ENCODE measurements at regions not wholly inside any gene's neighbourhood (a gene's known extent, or its start where the extent isn't known, plus 50 kb on each side); places are given as distances from the start of the nearest gene placed in this dataset.

GRCh38 chr4:114512595-114513295 lies 85.9 kb upstream of the UGT8 start:
- no peaks in the 10 kb centered on the region for H3K4me1 ChIP-seq (ENCODE audit: control insufficient read depth in 5 of 5, insufficient read depth in 5 of 5, low read length in 5 of 5)
- H3K36me3 ChIP-seq (ENCODE audit: control insufficient read depth in 4 of 4, insufficient read depth in 4 of 4, low read length in 4 of 4) = no peaks in the 10 kb centered on the region
- H3K4me3 ChIP-seq = no peak overlapping the region
- TF ChIP-seq, protein P1, sequence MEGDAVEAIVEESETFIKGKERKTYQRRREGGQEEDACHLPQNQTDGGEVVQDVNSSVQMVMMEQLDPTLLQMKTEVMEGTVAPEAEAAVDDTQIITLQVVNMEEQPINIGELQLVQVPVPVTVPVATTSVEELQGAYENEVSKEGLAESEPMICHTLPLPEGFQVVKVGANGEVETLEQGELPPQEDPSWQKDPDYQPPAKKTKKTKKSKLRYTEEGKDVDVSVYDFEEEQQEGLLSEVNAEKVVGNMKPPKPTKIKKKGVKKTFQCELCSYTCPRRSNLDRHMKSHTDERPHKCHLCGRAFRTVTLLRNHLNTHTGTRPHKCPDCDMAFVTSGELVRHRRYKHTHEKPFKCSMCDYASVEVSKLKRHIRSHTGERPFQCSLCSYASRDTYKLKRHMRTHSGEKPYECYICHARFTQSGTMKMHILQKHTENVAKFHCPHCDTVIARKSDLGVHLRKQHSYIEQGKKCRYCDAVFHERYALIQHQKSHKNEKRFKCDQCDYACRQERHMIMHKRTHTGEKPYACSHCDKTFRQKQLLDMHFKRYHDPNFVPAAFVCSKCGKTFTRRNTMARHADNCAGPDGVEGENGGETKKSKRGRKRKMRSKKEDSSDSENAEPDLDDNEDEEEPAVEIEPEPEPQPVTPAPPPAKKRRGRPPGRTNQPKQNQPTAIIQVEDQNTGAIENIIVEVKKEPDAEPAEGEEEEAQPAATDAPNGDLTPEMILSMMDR (IDR thresholded peaks at IDR 0.05; ENCODE audit: control extremely low read depth, extremely low read depth) = no peak
- ATAC-seq (ENCODE audit: insufficient read depth, low FRiP score) (no peak), DNase-seq (no peak)
- 82 to 84% methylated on average over 3 of the region's 3 CpGs for WGBS, 2 donors
- no peak overlapping the region for H3K27ac ChIP-seq (ENCODE audit: low read depth in 1 of 2, low read length in 1 of 2)
- no peaks in the 10 kb centered on the region for H3K9me3 ChIP-seq (ENCODE audit: control insufficient read depth in 4 of 4, insufficient read depth in 3 of 4, low read length in 3 of 4)
- H3K9ac ChIP-seq (ENCODE audit: insufficient read depth in 1 of 2, low read length in 2 of 2) = no peak overlapping the region
- H3K27me3 ChIP-seq (ENCODE audit: control insufficient read depth in 3 of 3, insufficient read depth in 3 of 3, low read length in 2 of 3) = no peaks in the 10 kb centered on the region

- 59 to 80% methylated on average over 2 of the region's 2 CpGs for WGBS, 2 donors
- TF ChIP-seq, protein P1 (IDR thresholded peaks at IDR 0.05; ENCODE audit: control extremely low read depth, extremely low read depth) = no peak
- DNase-seq = peak in 2 of 3 donors; percentile 32 to 44
- H3K9me3 ChIP-seq (ENCODE audit: control insufficient read depth in 4 of 4, insufficient read depth in 3 of 4, low read length in 3 of 4) = peaks cover 0 to 4% (median 0%) of the 10 kb centered on the region in 4 donors
- no peak overlapping the region for H3K27ac ChIP-seq (ENCODE audit: low read depth in 1 of 2, low read length in 1 of 2)
- H3K4me1 ChIP-seq (ENCODE audit: control insufficient read depth in 5 of 5, insufficient read depth in 5 of 5, low read length in 5 of 5) = no peaks in the 10 kb centered on the region
- ATAC-seq (ENCODE audit: insufficient read depth, low FRiP score) = no peak
- H3K9ac ChIP-seq (ENCODE audit: insufficient read depth in 1 of 2, low read length in 2 of 2) = no peak overlapping the region
- H3K27me3 ChIP-seq (ENCODE audit: control insufficient read depth in 3 of 3, insufficient read depth in 3 of 3, low read length in 2 of 3) = no peaks in the 10 kb centered on the region
- no peaks in the 10 kb centered on the region for H3K36me3 ChIP-seq (ENCODE audit: control insufficient read depth in 4 of 4, insufficient read depth in 4 of 4, low read length in 4 of 4)
- H3K4me3 ChIP-seq = no peak overlapping the region
These were observed 79.2 kb upstream of the UGT8 start for GRCh38 chr4:114519368-114519767.

DNA sequence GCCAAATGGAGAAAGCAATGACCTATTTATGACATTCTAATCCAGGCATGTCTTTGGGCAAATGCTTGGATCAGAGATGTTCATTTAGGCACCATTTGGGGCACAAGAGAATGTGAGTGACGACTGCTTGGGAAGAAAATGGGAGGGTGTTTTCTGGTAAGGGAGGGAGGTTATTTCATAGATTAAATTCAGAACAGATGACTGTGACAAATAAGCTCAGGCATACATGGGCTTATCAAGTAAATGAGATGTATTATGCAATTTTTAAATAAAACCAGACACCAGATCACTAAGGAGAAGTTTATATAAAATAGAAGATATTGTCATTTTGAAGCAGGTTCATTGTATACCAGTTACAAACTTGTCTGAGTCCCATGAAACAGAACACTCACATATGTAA lies 71.4 kb upstream of the UGT8 start:
- Histone ChIP-seq H3K9ac (ENCODE audit: insufficient read depth in 1 of 2, low read length in 2 of 2) (no peak overlapping the region), H3K4me3 (no peak overlapping the region), H3K27me3 (ENCODE audit: control insufficient read depth in 3 of 3, insufficient read depth in 3 of 3, low read length in 2 of 3) (no peaks in the 10 kb centered on the region), H3K27ac (ENCODE audit: low read depth in 1 of 2, low read length in 1 of 2) (no peak overlapping the region), H3K4me1 (ENCODE audit: control insufficient read depth in 5 of 5, insufficient read depth in 5 of 5, low read length in 5 of 5) (no peaks in the 10 kb centered on the region), H3K9me3 (ENCODE audit: control insufficient read depth in 4 of 4, insufficient read depth in 3 of 4, low read length in 3 of 4) (peaks cover 0 to 3% (median 0%) of the 10 kb centered on the region in 4 donors), H3K36me3 (ENCODE audit: control insufficient read depth in 4 of 4, insufficient read depth in 4 of 4, low read length in 4 of 4) (no peaks in the 10 kb centered on the region)
- DNase-seq (no peak), ATAC-seq (ENCODE audit: insufficient read depth, low FRiP score) (no peak)
- TF ChIP-seq, protein P1 (IDR thresholded peaks at IDR 0.05; ENCODE audit: control extremely low read depth, extremely low read depth) = no peak
- WGBS, 2 donors = 76% methylated on average over 1 of the region's 1 CpG

- no peak overlapping the region for H3K27ac ChIP-seq (ENCODE audit: low read depth in 1 of 2, low read length in 1 of 2)
- no peaks in the 10 kb centered on the region for H3K4me1 ChIP-seq (ENCODE audit: control insufficient read depth in 5 of 5, insufficient read depth in 5 of 5, low read length in 5 of 5)
- WGBS, 2 donors = 31 to 36% methylated on average over 2 of the region's 2 CpGs
- H3K4me3 ChIP-seq = no peak overlapping the region
- no peak for DNase-seq
- no peak for ATAC-seq (ENCODE audit: insufficient read depth, low FRiP score)
- no peak overlapping the region for H3K9ac ChIP-seq (ENCODE audit: insufficient read depth in 1 of 2, low read length in 2 of 2)
- TF ChIP-seq, protein P1 (IDR thresholded peaks at IDR 0.05; ENCODE audit: control extremely low read depth, extremely low read depth) = no peak
- H3K36me3 ChIP-seq (ENCODE audit: control insufficient read depth in 4 of 4, insufficient read depth in 4 of 4, low read length in 4 of 4) = no peaks in the 10 kb centered on the region
- no peaks in the 10 kb centered on the region for H3K27me3 ChIP-seq (ENCODE audit: control insufficient read depth in 3 of 3, insufficient read depth in 3 of 3, low read length in 2 of 3)
- no peaks in the 10 kb centered on the region for H3K9me3 ChIP-seq (ENCODE audit: control insufficient read depth in 4 of 4, insufficient read depth in 3 of 4, low read length in 3 of 4)
These were observed 71.0 kb upstream of the UGT8 start for GRCh38 chr4:114527637-114528036.

Data from lung (tissue), 11 donors.